Coronary artery (tissue), 2 donors: ENCODE measurements at regions not wholly inside any gene's neighbourhood (a gene's known extent, or its start where the extent isn't known, plus 50 kb on each side); places are given as distances from the start of the nearest gene placed in this dataset.

Experiments
- DNase-seq: peaks from one replicate; pipeline ENCODE4 v3.0.0-alpha.2; 2017; ENCODE audit warnings: low spot score
- H3K27ac ChIP-seq, 2 donors: fragments of 200-600 bp; sonication (generic); one replicate each; pipeline ENCODE4 v1.5.1; 2016 to 2019
- H3K4me3 ChIP-seq: fragments of 200-600 bp; sonication (generic); 2 replicates; pipeline ENCODE4 v1.5.1; 2016; ENCODE audit warnings: mild to moderate bottlenecking, moderate library complexity
- TF ChIP-seq, protein P1 (sequence below): fragments of 200-600 bp; sonication (generic); IDR thresholded peaks from one replicate; pipeline ENCODE4 v1.5.1; 2019; ENCODE audit warnings: antibody characterized with exemption

DNA sequence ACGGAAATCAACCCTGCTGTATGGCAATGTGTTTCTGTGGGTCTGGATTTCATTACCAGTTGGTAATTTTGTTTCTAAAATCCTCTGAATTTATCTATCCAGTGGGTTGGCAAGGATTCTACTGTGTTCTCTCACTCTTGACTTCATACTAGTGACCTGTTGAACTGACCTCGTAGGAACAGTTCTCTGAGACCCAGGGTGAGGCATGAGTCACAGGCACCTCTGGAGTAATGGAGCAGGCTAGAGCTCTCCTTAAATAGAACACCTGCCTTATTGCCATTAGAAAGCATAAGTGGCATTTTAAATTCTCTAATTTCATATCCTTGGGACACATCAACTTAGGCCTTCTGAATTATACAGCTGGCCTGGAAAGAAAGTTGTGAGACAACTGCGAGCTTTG, 258.3 kb upstream of the NAV3 start:
- Histone ChIP-seq H3K4me3 (no peak overlapping the region), H3K27ac (no peak overlapping the region)
- TF ChIP-seq, protein P1, sequence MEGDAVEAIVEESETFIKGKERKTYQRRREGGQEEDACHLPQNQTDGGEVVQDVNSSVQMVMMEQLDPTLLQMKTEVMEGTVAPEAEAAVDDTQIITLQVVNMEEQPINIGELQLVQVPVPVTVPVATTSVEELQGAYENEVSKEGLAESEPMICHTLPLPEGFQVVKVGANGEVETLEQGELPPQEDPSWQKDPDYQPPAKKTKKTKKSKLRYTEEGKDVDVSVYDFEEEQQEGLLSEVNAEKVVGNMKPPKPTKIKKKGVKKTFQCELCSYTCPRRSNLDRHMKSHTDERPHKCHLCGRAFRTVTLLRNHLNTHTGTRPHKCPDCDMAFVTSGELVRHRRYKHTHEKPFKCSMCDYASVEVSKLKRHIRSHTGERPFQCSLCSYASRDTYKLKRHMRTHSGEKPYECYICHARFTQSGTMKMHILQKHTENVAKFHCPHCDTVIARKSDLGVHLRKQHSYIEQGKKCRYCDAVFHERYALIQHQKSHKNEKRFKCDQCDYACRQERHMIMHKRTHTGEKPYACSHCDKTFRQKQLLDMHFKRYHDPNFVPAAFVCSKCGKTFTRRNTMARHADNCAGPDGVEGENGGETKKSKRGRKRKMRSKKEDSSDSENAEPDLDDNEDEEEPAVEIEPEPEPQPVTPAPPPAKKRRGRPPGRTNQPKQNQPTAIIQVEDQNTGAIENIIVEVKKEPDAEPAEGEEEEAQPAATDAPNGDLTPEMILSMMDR, result no peak
- no peak for DNase-seq

DNA sequence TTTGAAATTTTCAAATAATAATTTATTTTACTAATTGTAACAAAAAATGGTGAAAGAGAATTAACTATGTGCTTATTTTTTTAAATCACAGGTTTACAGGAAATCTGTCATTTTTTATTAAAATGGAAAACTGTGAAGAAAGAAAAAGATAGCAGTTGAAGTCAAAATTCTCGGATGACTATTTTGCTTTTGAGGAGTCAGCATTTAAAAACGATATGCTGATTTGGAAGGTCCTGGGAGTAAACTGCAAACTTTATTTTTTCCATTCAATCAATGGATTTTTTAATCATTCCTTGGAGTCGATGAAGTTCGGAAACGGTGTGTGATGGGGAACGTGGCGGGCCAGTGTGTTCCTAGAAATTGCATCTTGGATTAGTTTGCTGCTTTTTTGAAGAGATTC, 258.9 kb upstream of the NAV3 start:
- Histone ChIP-seq H3K27ac (no peak overlapping the region), H3K4me3 (no peak overlapping the region)
- TF ChIP-seq, protein P1, result no peak
- no peak for DNase-seq

DNA sequence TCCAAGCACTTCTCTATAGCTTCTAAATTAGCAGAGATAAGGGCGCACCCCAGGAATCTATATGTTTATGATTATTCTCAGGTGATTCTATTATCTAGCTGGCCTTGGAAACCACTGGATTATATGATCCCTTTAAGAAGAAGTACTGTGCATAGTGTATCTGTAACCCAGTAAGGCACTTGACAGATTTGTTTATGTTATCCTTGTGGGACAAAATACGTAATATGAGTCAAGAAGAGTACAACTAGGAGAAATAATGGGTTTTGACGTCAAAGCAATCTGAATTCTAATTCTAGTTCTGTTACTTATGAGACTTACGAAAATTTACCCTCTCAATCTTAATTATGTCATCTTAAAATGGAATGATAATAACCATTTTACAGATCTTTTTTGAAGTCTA, 259.6 kb upstream of the NAV3 start:
- Histone ChIP-seq H3K27ac (no peak overlapping the region), H3K4me3 (no peak overlapping the region)
- TF ChIP-seq, protein P1, result no peak
- no peak for DNase-seq

DNA sequence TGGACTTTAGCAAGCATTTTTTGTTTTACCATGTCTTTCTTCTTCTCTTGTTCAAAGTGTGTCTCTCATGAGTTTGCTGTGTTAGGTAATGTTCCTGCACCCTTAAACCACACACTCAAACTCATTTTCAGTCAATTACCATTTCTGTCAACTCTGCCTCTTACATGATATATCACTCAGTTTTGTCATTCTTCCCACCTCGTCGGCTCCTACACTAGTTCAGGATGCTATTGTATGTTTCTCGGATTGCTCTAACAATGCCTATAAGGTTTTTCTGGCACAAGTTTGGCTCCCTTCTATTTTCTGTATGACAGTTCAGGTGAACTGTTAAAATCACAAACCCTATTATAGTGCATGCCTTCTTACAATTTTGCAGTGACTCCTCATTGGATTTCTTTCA, 260.8 kb upstream of the NAV3 start:
- Histone ChIP-seq H3K4me3 (no peak overlapping the region), H3K27ac (no peak overlapping the region)
- TF ChIP-seq, protein P1, result no peak
- no peak for DNase-seq

DNA sequence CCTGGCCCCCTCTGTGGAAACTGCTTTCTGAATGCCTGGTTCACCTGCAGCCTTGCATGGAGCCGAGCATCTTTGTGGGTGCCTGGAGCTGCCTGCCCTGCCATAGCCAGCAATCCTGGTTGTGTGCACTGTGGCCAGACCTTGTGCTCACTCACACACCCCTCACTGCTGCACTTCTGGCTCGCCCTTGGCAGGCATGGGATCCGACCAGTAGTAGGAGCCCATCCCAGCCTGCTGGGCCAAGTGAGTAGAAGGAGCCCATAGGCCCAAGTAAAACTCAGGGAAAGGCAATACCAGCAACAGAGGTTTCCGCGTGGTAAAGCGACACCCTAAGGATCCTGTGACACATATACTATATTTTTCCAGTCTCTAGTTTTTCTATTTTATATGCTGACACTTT, 270.0 kb upstream of the NAV3 start:
- TF ChIP-seq, protein P1, result no peak
- DNase-seq, result no peak
- no peak overlapping the region for H3K4me3 ChIP-seq
- H3K27ac ChIP-seq, result no peak overlapping the region

DNA sequence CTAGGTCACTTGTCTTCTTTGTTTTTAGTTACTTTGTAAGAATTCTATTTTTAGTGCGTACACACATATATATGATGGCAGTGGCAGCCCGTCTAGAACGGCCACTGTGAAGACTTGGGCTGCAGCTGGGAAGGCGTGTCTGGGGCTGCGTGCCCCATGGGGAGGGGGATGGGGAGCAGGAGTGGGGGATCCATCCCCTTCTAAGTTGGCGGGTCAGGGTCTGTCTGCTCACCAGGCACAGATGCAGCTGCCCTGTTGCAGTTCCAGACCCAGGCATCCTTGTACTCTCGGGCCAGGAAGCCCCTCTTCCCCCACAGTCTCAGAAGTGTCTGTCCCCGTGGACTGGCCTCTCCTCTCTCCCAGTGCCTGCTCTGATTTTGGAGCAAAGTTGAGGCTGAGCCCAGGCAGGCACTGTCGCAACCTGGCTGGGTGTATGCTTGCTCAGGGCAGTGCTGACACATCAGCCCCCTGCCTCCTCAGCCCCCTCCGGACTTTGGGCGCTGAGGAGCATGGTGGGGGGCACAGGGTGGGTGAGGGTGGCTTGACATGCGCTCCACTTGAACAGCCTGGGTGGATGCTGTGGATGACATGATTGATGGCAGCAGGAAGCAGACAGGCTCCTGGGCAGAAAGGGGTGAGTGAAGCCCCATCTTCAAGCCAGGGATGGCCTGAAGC, 271.2 kb upstream of the NAV3 start:
- Histone ChIP-seq H3K4me3 (no peak overlapping the region), H3K27ac (no peak overlapping the region)
- no peak for DNase-seq
- TF ChIP-seq, protein P1, result no peak

DNA sequence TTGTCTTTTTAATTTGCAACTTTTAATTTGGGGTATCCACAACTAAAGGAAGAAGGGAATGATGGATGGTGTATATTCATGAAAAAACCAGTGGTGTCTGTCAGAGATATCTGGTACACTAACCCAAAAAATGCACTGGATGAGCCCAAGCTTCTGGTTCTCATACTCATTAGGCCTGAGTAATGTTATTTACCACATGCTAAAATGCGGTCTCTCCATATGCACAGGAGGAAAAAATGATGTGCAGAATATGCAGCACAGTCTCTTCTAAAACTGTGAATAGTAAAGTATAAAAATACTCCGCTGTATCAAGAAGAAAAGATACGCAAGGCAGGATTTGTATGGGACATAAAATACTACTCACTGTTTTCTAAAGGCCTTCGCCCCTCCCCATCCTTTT, 275.6 kb upstream of the NAV3 start:
- Histone ChIP-seq H3K4me3 (no peak overlapping the region), H3K27ac (no peak overlapping the region)
- TF ChIP-seq, protein P1, result no peak
- DNase-seq, result no peak
